Occipital lobe (tissue), 1 donor: ENCODE measurements at regions not wholly inside any gene's neighbourhood (a gene's known extent, or its start where the extent isn't known, plus 50 kb on each side); places are given as distances from the start of the nearest gene placed in this dataset.
"Not testable (repeated sequence)": the region's sequence is repeated elsewhere in the genome, so short reads cannot be mapped to it uniquely, and the experiment has no call there.

Source experiments
- DNase-seq: peaks from one replicate; lab custom pipeline; 2025; lab: John Stamatoyannopoulos, UW

DNA sequence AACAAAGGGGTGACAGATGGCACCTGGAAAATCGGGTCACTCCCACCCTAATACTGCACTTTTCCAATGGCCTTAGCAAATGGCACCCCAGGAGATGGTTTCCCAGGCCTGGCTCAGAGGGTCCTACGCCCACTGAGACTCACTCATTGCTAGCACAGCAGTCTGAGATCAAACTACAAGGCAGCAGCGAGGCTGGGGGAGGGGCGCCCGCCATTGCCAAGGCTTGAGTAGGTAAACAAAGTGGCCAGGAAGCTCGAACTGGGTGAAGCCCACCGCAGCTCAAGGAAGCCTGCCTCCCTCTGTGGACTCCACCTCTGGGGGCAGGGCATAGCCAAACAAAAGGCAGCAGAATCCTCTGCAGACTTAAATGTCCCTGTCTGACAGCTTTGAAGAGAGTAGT is 467.2 kb downstream of the EPHA7 start:
- not testable (repeated sequence) for DNase-seq

DNA sequence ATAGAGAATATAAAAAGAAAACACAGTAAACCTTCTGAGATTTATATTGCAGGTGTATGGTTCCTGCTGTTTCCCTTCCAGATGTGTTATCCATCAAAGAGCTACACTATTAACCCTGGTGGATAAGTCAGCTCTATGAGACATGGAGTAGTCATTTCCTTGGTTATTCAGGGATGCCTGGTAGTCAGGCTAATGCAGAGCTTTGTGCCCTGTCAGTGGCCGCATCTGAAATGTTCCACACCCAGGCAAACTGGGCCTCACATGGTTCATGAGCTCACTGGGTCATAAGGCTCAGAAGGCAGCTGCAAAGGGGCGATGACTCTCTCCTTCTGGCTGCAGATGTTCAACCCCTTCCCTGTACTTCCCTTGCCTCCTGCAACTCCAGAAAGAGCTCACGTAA is 473.6 kb downstream of the EPHA7 start:
- DNase-seq = no peak

DNA sequence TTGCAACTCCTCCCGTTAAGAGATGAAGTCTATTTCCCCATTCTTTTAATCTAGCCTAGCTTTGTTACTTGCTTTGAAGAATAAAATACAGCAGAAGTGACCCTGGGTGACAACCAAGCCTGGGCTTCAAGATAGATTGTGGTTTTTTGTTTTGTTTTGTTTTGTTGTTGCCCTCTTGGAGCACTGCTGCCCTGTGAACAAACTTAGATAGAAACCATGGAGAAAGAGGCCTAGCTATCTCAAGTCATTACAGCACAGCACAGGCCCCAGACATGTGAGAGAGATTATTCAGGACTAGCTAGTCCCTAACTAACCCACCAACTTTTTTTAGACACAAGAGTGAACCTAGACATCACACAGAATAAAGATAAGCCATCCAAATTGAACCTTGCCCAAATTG is 475.2 kb downstream of the EPHA7 start:
- no peak for DNase-seq

DNA sequence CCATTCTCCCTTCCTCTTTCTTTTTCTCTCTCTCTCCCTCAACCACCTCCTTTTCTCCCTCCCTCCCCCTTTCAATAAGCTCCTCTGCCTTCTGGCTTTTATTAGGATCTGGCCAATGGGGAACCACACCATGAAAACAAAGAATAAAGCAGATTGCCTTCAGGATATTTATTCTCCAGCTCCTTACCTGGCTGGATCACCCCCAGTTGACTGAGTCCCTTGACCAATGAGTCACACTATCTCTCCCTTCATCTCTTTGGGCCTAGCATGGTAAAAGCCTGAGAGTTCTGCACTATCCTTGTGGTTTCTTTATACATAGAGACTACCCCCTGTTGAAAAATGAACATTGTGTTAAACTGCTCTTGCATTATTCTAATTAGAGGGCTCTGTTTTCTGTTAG is 476.8 kb downstream of the EPHA7 start:
- no peak for DNase-seq

DNA sequence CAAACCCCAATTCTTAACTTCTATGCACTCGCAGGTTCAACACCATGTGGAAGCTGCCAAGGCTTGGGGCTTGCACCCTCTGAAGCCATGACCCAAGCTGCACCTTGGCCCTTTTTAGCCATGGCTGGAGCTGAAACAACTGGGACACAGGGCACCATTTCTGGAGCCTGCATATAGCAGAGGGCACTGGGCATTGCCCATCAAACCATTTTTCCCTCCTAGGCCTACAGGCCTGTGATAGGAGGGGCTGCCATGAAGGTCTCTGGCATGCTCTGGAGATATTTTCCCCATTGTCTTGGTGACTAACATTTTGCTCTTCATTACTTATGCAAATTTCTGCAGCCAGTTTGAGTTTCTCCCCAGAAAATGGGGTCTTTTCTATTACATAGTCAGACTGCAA is 484.7 kb downstream of the EPHA7 start:
- DNase-seq = no peak

DNA sequence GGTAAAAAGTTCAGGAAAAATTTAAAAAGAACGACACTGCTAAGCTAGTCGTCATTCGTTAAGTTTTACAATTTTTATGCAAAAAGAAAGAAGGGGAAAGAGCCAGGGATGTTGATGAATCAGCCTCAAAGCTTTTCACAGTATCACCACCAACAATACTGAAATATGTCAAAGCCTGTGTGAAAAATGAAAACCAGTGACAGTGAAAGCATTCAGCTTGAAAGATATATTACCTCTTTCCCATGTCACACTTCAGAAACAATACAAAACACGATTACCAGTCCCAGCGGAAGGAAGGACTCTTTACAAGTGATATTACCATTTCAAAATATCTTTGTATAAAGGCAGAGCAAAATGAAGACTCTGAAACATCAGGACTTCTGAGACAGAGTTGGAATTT is 489.2 kb downstream of the EPHA7 start:
- DNase-seq = no peak

DNA sequence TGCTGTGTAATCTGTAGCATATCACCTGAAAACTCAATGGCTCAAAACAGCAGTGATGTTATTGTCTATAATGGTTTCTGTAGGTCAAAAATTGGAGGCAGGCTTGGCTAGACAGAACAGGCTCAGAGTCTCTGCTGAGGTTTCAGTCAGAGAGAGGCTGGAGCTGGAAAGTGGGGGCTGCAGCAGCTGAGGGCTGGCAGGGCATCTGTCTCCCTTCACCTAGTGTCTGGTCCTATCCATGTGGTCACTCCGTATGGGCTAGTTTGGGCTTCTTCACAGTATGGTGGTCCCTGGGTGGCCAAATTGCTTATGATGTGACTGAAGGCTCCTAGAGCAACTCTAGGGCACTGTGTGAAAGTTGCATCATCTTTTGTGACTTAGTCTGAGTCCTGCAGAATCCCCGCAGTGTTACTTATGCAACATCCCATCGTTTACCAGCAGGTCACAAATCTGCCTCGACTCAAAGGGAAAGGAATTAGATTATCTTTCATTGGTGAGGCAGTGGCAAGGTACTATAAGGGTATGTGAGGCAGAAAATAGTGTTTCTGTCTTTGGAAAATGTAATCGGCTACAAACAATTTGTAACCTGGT is 497.0 kb downstream of the EPHA7 start:
- DNase-seq = no peak

DNA sequence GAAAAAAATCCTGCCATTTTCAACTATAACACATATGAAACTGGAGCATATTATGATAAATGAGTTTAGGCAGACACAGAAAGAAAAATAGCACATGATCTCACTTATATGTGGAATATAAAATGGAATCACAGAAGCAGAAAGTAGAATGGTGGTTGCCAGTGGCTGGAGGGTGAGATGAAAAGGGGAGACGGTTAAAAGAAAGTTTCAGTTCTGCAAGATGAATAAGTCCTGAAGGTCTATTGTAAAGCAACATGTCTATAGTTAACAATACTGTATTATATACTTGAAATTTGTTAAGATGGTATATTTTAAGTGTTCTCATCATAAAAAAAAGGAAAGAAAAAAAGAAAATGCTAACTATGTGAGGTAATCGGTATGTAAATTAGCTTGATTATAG is 503.9 kb downstream of the EPHA7 start:
- DNase-seq = no peak

DNA sequence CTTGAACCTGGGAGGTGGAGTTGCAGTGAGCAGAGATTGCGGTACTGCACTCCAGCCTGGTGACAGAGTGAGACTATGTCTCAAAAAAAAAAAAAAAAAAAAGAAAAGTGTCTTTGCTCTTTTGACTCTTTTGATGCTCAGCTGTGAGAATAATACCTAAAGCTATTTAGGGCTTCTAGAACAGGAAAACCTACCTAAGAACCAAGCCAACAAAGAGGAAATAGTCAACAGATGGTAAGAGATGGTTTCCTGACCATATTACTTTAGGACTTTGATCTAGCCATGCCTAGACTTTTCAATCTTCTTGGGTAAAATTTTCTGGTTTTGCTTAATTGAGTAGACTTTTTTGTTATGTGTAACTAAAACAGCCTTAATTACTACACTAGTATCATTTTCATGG is 508.1 kb downstream of the EPHA7 start:
- DNase-seq = no peak

DNA sequence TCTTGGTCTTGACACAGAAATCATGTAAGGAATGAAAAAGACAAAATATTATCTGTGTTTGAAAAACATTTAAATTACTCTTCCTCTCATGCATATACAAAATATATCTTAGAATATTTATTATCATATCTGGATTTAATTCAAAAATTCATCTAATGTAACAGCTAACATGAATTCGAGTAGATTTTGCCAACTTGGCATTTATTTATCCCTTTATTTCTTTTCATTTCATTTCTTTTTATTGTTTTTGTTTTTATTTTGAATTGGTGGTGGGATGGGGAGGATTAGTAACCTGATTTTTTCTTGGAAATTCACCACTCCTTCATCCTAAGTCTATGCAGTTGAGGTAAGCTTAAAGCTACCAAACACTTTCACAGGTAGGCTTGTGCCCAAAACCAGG is 508.7 kb downstream of the EPHA7 start:
- no peak for DNase-seq

DNA sequence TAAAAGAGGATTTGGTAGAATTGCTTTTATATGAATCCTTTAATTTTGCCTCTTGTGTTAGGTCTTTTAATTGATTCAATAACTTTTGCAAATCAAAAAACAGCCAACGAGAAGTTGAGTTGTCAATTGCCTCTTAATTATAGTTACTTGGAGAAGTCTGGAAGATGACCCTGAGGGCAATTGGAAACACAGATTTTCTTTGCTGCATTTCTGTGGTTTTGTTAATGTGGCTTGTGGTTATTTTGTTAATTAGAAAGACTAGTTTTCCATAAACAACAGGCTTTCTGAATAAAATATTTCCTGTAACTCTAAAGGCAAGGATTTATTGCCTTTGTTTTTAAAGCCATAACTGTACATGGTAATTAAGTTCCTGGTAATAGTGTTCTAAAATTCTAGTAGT is 513.0 kb downstream of the EPHA7 start:
- DNase-seq = no peak

DNA sequence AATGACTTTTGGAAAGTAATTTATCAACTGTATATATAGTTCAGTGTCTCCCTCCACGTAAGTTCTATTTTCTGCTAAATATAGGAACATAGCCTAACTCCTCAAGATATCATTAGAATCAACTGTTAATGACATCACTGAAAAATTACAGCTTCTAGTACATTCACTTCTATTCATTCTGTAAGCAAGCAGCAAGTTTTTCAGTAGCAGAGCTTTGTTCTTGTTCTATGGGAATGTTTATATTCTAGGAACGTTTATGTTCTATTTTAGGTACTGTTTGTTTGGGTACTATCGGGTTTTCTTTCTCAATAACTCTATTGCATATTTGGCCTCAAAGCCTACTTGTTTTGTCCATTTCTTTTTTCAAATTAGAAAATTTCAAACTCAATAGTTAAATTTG is 525.6 kb downstream of the EPHA7 start:
- DNase-seq = no peak

DNA sequence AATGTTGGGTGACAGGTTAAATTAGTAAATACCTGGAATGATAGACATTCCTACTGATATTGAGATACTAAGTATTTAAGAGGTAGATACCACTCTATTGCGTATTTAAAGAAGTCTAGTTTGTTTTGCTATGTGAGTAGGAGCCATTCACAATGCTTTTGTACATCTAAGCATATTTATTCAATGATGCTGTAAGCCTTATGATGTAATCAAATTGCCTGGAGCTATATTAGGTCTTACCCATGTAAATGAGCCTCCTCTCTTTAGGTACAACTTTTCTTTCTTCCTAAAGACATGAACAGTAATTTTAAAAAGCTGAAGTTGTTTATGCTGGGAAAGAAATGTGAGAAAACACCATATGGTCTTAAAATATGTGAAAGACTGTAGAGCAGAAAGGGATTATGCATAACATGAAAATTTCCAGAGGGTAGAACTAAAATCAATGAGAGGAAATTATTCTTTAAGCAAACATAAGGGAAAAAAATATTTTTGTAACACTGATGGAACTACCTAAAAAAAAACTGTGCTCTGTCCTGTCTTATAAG is 526.7 kb downstream of the EPHA7 start:
- DNase-seq = no peak

DNA sequence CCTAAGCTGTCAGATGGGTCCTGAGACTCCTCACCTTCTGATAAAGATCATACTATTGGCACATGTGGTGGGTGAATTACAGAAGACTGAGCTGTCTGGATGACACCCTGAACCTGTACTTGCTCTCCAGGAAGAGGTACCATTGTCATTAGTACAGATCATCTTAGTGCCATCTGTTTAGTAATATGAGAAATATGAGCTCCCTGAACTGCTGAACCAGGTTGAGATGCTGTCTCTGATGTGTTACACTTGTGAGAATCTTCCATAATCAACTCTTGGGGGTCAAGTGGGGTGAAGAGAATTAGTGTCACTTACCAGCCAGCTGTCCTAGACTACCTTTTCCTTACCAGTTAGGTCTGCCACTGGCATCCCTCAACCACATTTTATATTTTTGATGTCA is 531.0 kb downstream of the EPHA7 start:
- DNase-seq = no peak

DNA sequence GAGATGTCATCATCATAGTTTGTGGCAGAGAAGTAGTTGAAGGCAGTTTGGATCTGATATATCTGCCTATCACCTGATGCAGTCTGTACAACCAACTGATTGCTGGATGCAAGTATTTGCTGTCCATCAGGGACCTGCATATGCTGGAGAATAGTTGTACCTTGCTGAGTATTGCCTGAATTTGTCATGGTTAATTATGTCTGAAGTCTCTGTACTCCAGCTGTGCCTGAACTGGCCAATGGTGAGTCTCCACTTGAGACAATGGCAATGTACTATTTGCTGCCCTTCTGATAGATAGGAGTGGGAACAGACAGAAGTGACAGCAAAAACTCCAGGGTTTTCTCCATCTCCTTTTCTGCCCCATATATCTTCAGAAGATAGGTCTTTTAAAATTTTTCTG is 531.5 kb downstream of the EPHA7 start:
- DNase-seq = no peak

DNA sequence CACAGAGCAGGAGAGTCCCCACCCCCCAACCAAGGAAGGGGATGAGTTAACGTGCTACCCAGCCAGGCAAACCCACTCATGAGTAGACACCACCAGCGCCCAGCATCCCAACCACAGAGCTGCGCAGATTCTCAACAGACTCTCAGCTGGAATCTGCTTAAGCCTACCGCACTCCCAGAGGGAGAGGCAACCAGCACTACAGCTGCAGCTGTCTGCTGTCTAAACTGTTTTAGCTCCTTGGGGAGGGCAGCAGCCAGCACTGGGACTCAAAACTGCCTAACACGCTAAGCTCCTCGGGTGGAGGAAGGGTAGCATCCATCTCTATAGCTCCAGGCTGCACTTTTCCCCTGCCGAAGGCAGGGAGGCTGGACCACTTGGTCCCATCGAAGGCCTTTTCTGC is 539.8 kb downstream of the EPHA7 start:
- no peak for DNase-seq

DNA sequence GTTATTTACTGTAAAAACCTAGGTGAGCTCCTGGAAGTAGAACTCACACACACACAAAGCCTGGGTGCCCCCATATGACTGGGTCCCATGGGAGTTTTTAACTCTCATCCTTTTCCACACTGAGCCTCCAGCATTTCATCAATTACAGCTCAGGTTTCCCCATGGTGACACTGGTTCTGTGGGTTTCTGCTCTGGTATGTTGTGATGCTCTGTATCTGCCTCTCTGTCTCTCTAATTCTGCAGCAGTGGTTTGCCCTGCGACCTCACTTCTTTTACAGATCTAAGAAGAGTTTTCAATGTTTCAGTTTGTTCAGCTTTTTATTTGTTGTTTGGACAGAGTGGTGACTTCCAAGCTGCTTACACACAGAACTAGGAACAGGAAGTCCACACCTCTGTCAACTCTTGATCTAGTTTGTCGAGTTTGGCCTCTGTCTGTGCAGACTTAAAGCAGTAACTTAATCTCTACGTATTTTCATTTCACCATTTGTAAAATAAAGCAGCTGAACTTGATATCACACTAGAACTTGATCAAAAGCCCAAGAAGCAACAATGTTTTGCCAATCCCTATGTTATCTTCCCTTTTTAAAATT is 554.3 kb downstream of the EPHA7 start:
- DNase-seq = no peak

DNA sequence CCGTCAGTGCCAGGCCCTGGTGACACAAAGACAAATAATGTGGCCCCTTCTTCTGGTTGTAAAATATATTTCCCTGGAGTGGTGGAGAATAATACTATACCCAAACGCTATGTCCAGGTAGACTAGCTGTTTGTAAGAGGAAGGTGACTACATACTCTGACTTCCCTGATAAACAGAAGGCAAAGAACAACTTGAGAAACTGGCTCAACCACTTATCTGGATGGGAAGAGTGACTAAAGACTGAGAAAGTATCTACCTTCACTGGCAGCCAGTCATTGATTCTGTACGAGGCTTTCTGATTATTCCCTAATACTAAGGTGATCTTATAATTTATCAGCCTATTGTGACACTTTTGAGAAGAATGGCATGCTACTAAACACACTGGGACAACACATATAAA is 569.7 kb downstream of the EPHA7 start:
- DNase-seq = no peak

DNA sequence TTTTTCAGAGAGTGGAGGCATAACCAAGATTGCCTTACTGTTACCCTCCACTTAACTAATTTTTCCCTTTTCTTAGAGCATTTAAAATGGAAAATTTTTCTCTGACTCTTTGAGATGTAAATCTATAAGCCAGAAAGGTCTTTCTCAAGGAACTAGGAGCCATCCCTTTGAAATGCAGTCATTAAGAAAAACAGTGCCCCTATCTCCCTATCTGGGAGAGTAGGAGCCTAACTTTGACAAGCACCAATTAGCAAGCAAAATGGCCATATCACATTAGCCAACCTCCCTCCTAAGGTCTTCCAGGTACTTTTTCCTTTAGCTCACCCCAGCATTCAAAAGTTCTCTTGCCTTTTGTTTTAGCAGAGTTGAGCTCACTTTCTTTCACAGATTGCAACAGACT is 570.5 kb downstream of the EPHA7 start:
- no peak for DNase-seq

DNA sequence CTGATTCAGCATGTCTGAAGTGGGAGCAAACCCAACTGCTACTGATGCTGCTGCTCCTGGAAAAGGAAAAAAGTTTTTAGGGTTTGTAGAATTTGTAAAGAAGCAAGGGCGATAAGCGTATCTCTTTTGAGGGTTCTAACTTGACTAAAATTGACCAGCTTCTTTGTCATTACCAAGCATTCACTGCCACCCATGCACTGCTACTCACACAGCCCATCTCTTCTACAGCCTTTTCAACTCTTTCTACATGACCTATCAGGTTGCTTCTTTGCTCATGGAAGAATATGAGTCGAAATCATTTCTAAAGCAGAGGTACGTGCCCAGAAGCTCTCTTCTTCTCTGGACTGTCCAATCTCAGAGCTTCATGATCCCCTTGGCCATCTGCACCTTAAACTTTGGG is 570.9 kb downstream of the EPHA7 start:
- DNase-seq = no peak

DNA sequence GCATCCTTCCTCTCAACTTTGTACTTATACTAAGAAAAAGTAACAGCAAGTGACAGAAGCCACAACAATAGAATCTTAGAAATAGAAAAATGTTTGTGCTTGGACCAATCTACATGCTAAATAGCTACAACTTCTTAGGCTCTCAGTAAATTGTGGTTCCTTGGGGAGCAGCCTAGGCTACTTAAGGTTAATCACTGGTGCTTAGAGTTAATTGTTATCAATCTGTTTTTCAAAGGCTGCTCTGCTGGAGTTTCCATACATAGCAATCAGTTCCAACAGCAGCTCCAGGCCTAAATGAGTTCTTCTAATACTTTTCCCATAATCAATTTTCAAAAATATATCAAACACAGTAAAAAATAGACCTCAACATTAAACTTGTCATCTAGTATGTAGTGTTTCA is 571.4 kb downstream of the EPHA7 start:
- DNase-seq = no peak

DNA sequence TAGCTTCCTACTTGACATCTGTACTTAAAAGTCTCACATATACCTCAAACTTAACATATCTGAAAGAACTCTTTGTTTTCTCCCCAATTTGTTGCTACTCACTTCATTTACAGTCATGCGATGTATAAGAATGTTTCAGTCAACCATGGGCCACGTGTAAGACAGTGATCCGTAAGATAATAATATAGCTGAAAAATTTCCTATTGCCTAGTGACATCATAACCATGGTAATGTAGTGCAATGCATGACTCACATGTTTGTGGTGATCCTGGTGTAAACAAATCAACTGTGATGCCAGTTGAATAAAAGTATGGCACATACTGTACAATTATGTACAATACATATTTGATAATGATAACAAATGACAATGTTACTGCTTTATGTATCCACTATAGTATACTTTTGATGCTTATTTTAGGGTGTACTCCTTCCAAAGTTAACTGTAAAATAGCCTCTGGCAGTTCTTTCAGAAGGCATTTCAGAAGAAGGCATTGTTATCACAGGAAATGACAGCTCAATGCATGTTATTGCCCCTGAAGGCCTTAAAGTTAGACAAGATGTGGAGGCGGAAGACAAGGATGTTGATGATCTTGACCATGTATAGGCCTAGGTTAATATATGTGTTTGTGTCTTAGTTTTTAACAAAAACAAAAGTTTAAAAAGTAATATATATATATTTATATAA is 579.0 kb downstream of the EPHA7 start:
- DNase-seq = no peak

DNA sequence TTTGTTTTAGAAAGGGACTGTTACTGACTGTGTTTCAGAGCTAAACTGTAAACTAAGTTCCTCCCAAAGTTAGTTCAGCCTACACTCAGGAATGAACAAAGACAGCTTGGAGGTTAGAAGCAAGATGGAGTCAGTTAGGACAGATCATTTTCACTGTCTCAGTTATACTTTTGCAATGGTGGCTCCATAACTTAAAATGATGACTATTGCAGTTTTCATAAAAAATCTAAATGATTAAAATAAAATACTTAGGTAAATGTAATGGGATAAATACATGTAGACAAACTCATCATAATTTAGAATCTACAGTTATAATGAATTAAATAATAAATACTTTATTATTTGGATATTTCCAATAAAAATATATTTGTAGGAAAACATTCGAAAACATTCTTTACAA is 590.6 kb downstream of the EPHA7 start:
- DNase-seq = no peak
